ENCODE measurements at regions not wholly inside any gene's neighbourhood (a gene's known extent, or its start where the extent isn't known, plus 50 kb on each side); places are given as distances from the start of the nearest gene placed in this dataset.
"Not testable (repeated sequence)": the region's sequence is repeated elsewhere in the genome, so short reads cannot be mapped to it uniquely, and the experiment has no call there.

- DNase-seq (ENCODE audit: low read depth) = not testable (repeated sequence)
Measured at GRCh38 chr9:71508141-71508540, 260.2 kb downstream of the CEMIP2 start.

GRCh38 chr9:71506821-71507220 is 261.5 kb downstream of the CEMIP2 start:
- DNase-seq (ENCODE audit: low read depth) = no peak

GRCh38 chr9:71504636-71505035 is 263.7 kb downstream of the CEMIP2 start:
- DNase-seq (ENCODE audit: low read depth) = no peak

GRCh38 chr9:71498691-71499090 is 269.6 kb downstream of the CEMIP2 start:
- no peak for DNase-seq (ENCODE audit: low read depth)

GRCh38 chr9:71490810-71491209 is 277.5 kb downstream of the CEMIP2 start:
- DNase-seq (ENCODE audit: low read depth) = no peak

- no peak for DNase-seq (ENCODE audit: low read depth)
Measured at GRCh38 chr9:71487061-71487460, 281.3 kb downstream of the CEMIP2 start.

- DNase-seq (ENCODE audit: low read depth) = no peak
Measured at GRCh38 chr9:71485326-71485725, 283.0 kb downstream of the CEMIP2 start.

- DNase-seq (ENCODE audit: low read depth) = no peak
Measured at GRCh38 chr9:71483436-71483835, 284.9 kb downstream of the CEMIP2 start.

- no peak for DNase-seq (ENCODE audit: low read depth)
Measured at GRCh38 chr9:71479621-71480020, 288.7 kb downstream of the CEMIP2 start.

GRCh38 chr9:71472400-71472799 is 295.9 kb downstream of the CEMIP2 start:
- no peak for DNase-seq (ENCODE audit: low read depth)

- no peak for DNase-seq (ENCODE audit: low read depth)
Measured at GRCh38 chr9:71465392-71465791, 302.9 kb downstream of the CEMIP2 start.

GRCh38 chr9:71459082-71459481 is 309.2 kb downstream of the CEMIP2 start:
- no peak for DNase-seq (ENCODE audit: low read depth)

- no peak for DNase-seq (ENCODE audit: low read depth)
Measured at GRCh38 chr9:71446473-71447411, 321.6 kb downstream of the CEMIP2 start.

GRCh38 chr9:71446106-71446472 is 322.2 kb downstream of the CEMIP2 start:
- no peak for DNase-seq (ENCODE audit: low read depth)

- no peak for DNase-seq (ENCODE audit: low read depth)
Measured at GRCh38 chr9:71442937-71443336, 321.5 kb upstream of the TRPM3 start.

GRCh38 chr9:71441266-71441665 is 319.8 kb upstream of the TRPM3 start:
- no peak for DNase-seq (ENCODE audit: low read depth)

- DNase-seq (ENCODE audit: low read depth) = no peak
Measured at GRCh38 chr9:71431931-71432330, 310.5 kb upstream of the TRPM3 start.

GRCh38 chr9:71407341-71407740 is 285.9 kb upstream of the TRPM3 start:
- DNase-seq (ENCODE audit: low read depth) = not testable (repeated sequence)

GRCh38 chr9:71403106-71403505 is 281.7 kb upstream of the TRPM3 start:
- DNase-seq (ENCODE audit: low read depth) = no peak

- DNase-seq (ENCODE audit: low read depth) = no peak
Measured at GRCh38 chr9:71393005-71393404, 271.6 kb upstream of the TRPM3 start.

- no peak for DNase-seq (ENCODE audit: low read depth)
Measured at GRCh38 chr9:71384343-71384742, 262.9 kb upstream of the TRPM3 start.

GRCh38 chr9:71383308-71383940 is 262.0 kb upstream of the TRPM3 start:
- DNase-seq (ENCODE audit: low read depth) = no peak

- DNase-seq (ENCODE audit: low read depth) = no peak
Measured at GRCh38 chr9:71368157-71368556, 246.7 kb upstream of the TRPM3 start.

Measured in stimulated activated CD8-positive, alpha-beta memory T cell treated with anti-CD3 and anti-CD28 coated beads, Interleukin-15, amount 100 ng/mL, for 1 hour (primary cell).